Osteoblast (primary cell): ENCODE measurements at regions not wholly inside any gene's neighbourhood (a gene's known extent, or its start where the extent isn't known, plus 50 kb on each side); places are given as distances from the start of the nearest gene placed in this dataset.

Experiments
- DNase-seq: peaks from one replicate; pipeline ENCODE4 v3.0.0; 2011; ENCODE audit warnings: low spot score, mixed read lengths; ENCODE audit not compliant: insufficient read length; ENCODE audit errors: missing footprints
- H2AFZ ChIP-seq: 2 replicates; pipeline ENCODE4 v1.6.0; 2011; ENCODE audit warnings: mild to moderate bottlenecking, low read length
- H3K27ac ChIP-seq: 2 replicates; pipeline ENCODE4 v1.5.1; 2011; ENCODE audit warnings: mild to moderate bottlenecking, low read depth, low read length, moderate library complexity
- H3K27me3 ChIP-seq: 2 replicates; pipeline ENCODE4 v1.6.0; 2012; ENCODE audit warnings: mild to moderate bottlenecking, control low read depth, inconsistent platforms, low read length, moderate library complexity; ENCODE audit not compliant: insufficient read depth
- H3K36me3 ChIP-seq: 2 replicates; pipeline ENCODE4 v1.5.1; 2011; ENCODE audit warnings: mild to moderate bottlenecking, low read length, control low read depth, moderate library complexity; ENCODE audit not compliant: insufficient read depth
- H3K4me1 ChIP-seq: 2 replicates; pipeline ENCODE4 v1.5.1; 2011; ENCODE audit warnings: mild to moderate bottlenecking, low read length, control low read depth, moderate library complexity; ENCODE audit not compliant: insufficient read depth
- H3K4me2 ChIP-seq: 2 replicates; pipeline ENCODE4 v1.6.0; 2011; ENCODE audit warnings: mild to moderate bottlenecking, low read length; ENCODE audit not compliant: insufficient read depth
- H3K4me3 ChIP-seq: fragments of 200-600 bp; sonication (generic); 3 replicates; pipeline ENCODE4 v1.5.1; 2012; ENCODE audit warnings: mild to moderate bottlenecking, low read length, inconsistent platforms; ENCODE audit not compliant: insufficient read depth
- H3K79me2 ChIP-seq: 2 replicates; pipeline ENCODE4 v1.6.0; 2012; ENCODE audit warnings: mild to moderate bottlenecking, low read length, control low read depth, inconsistent platforms; ENCODE audit not compliant: insufficient read depth
- H3K9me3 ChIP-seq: 2 replicates; pipeline ENCODE4 v1.5.1; 2011; ENCODE audit warnings: low read depth, low read length, control low read depth
- H4K20me1 ChIP-seq: 2 replicates; pipeline ENCODE4 v1.6.0; 2012; ENCODE audit warnings: mild to moderate bottlenecking, low read length, control low read depth; ENCODE audit not compliant: insufficient read depth
- CTCF ChIP-seq: IDR thresholded peaks from 2 replicates; pipeline ENCODE4 v1.5.1; 2011; ENCODE audit warnings: mild to moderate bottlenecking, low read depth, low read length, moderate library complexity; ENCODE audit errors: extremely low read depth

DNA sequence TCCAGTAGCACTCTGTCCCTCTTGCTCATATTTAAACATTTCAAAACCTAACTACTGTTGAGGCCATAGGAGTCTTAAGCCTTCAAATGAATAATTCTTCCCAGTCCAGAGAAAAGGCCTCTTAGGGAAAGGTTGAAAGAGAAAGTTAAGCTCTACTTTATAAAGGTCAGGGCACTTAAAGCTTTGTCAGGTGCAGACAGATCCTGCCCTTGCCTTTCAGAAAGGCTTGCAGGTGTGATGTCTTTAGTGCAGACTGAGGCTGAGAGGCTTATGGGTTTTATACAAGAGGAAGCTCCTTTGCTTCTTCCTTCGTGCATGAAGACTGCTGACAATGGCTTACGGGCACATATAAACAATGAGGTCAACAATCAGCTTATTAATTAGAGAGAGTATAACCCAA is 105.0 kb upstream of the LINC00305 start:
- TF ChIP-seq CTCF: no peak
- Histone ChIP-seq H3K36me3 (no peaks in the 10 kb centered on the region), H2AFZ (no peak overlapping the region), H3K4me1 (no peaks in the 10 kb centered on the region), H3K4me2 (no peak overlapping the region), H3K9me3 (peaks cover 2% of the 10 kb centered on the region), H3K79me2 (no peaks in the 10 kb centered on the region), H3K4me3 (no peak overlapping the region), H3K27me3 (no peaks in the 10 kb centered on the region), H3K27ac (no peak overlapping the region), H4K20me1 (no peaks in the 10 kb centered on the region)
- no peak for DNase-seq

- Histone ChIP-seq H3K79me2 (no peaks in the 10 kb centered on the region), H2AFZ (no peak overlapping the region), H3K4me1 (no peaks in the 10 kb centered on the region), H3K27ac (no peak overlapping the region), H3K27me3 (no peaks in the 10 kb centered on the region), H3K4me3 (no peak overlapping the region), H3K36me3 (no peaks in the 10 kb centered on the region), H3K4me2 (no peak overlapping the region), H4K20me1 (no peaks in the 10 kb centered on the region), H3K9me3 (peaks cover 2% of the 10 kb centered on the region)
- TF ChIP-seq CTCF: no peak
- no peak for DNase-seq
Measured at GRCh38 chr18:64253222-64253621, 104.3 kb upstream of the LINC00305 start.

- Histone ChIP-seq H3K4me1 (no peaks in the 10 kb centered on the region), H3K79me2 (no peaks in the 10 kb centered on the region), H3K4me3 (no peak overlapping the region), H2AFZ (no peak overlapping the region), H3K27me3 (no peaks in the 10 kb centered on the region), H3K4me2 (no peak overlapping the region), H3K27ac (no peak overlapping the region), H4K20me1 (no peaks in the 10 kb centered on the region), H3K36me3 (no peaks in the 10 kb centered on the region), H3K9me3 (peaks cover 2% of the 10 kb centered on the region)
- no peak for DNase-seq
- TF ChIP-seq CTCF: no peak
Measured at GRCh38 chr18:64248836-64249235, 99.9 kb upstream of the LINC00305 start.

DNA sequence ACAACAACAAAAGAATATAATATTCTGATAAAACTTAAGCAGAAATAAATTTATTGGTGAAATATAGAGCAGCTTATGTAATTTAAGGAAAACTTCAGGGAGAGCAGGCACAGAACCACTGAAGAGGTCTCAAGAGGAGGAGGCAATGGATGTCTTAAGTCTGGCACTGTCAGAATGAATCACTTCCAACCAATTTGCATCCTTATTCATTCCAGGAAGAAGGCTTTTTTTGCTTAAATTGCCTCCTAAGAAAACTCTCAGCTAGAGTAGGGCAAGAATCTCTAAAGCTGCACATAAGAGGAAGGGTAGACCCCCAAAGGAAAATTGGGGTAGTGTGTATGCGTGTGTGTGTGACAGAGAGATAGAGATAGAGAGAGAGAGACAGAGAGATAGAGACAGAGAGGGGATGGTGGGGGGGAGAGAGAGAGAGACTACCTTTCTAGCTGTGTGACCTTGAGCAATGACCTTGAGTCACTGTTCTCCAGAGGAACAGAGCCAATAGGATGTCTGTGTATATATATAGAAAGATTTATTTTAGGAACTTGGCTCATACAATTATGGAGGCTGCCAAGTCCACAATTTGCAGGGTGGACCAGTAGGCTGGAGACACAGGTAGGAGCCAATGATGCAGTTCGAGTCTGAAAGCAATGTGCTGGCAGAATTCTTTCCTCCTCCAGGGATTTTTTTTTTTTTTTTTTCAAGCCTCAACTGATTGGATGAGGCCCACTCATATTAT is 96.4 kb upstream of the LINC00305 start:
- Histone ChIP-seq H2AFZ (no peak overlapping the region), H3K9me3 (no peaks in the 10 kb centered on the region), H3K36me3 (no peaks in the 10 kb centered on the region), H3K27ac (no peak overlapping the region), H3K27me3 (no peaks in the 10 kb centered on the region), H4K20me1 (no peaks in the 10 kb centered on the region), H3K79me2 (no peaks in the 10 kb centered on the region), H3K4me1 (no peaks in the 10 kb centered on the region), H3K4me2 (no peak overlapping the region), H3K4me3 (no peak overlapping the region)
- no peak for DNase-seq
- no peak for TF ChIP-seq CTCF
